Caco-2 (cell line): ENCODE measurements at regions not wholly inside any gene's neighbourhood (a gene's known extent, or its start where the extent isn't known, plus 50 kb on each side); places are given as distances from the start of the nearest gene placed in this dataset.

ENCODE experiments used
- BruUV-seq: library from RNA; stranded (reverse); fragments of 400-500 nt; replicated peaks from 2 replicates; lab custom pipeline; 2021; lab: Mats Ljungman, UMichigan
- CTCF ChIA-PET: fragments of 300-600 bp; sonication (Branson Sonifier 250); formaldehyde crosslinking; loops from one replicate; lab custom pipeline; 2022; ENCODE audit warnings: antibody characterized with exemption; lab: Charles Lee
- POLR2A ChIA-PET: fragments of 300-600 bp; sonication (Branson Sonifier 250); formaldehyde crosslinking; loops from one replicate; lab custom pipeline; 2022; ENCODE audit warnings: antibody characterized with exemption; lab: Charles Lee
- DNase-seq, 2 experiments: peaks; one replicate each; pipeline versions ENCODE4 v3.0.0 to v3.0.0-alpha.2; 2020 to 2022
- H3K27me3 ChIP-seq: replicated peaks from 2 replicates; pipeline ENCODE4 v1.6.0; 2011; ENCODE audit warnings: low read length; ENCODE audit not compliant: control insufficient read depth, insufficient read depth
- H3K36me3 ChIP-seq: 2 replicates; pipeline ENCODE4 v1.5.1; 2011; ENCODE audit warnings: low read length; ENCODE audit not compliant: control insufficient read depth, insufficient read depth
- H3K4me1 ChIP-seq: fragments of 250-450 bp; sonication (Bioruptor Pico); 2 replicates; pipeline ENCODE4 v1.5.1; 2020; ENCODE audit warnings: mild to moderate bottlenecking
- H3K4me3 ChIP-seq: 2 replicates; pipeline ENCODE4 v1.5.1; 2011; ENCODE audit warnings: low read depth, mild to moderate bottlenecking, control low read depth, low read length
- H3K9me3 ChIP-seq: fragments of 250-450 bp; sonication (Bioruptor Pico); 2 replicates; pipeline ENCODE4 v1.5.1; 2020; ENCODE audit warnings: mild to moderate bottlenecking, moderate library complexity
- H3K27ac Mint-ChIP-seq: one replicate; pipeline ENCODE4 v1.8.0; 2022; ENCODE audit warnings: mixed read lengths; ENCODE audit not compliant: unreplicated experiment
- H3K27me3 Mint-ChIP-seq: one replicate; pipeline ENCODE4 v1.8.0; 2022; ENCODE audit warnings: mixed read lengths; ENCODE audit not compliant: insufficient read depth, unreplicated experiment
- H3K36me3 Mint-ChIP-seq: one replicate; pipeline ENCODE4 v1.8.0; 2022; ENCODE audit warnings: mild to moderate bottlenecking, mixed read lengths; ENCODE audit not compliant: insufficient read depth, unreplicated experiment
- H3K4me1 Mint-ChIP-seq: one replicate; pipeline ENCODE4 v1.8.0; 2022; ENCODE audit warnings: low read depth, mixed read lengths; ENCODE audit not compliant: unreplicated experiment
- H3K4me3 Mint-ChIP-seq: one replicate; pipeline ENCODE4 v1.8.0; 2022; ENCODE audit warnings: mild to moderate bottlenecking, moderate library complexity, mixed read lengths; ENCODE audit not compliant: unreplicated experiment
- H3K9me3 Mint-ChIP-seq: one replicate; pipeline ENCODE4 v1.8.0; 2022; ENCODE audit warnings: mixed read lengths; ENCODE audit not compliant: unreplicated experiment
- intact Hi-C: fragments of 100-400 bp; cut with micrococcal nuclease; formaldehyde crosslinking; loops from one replicate; pipeline ENCODE4 v1.10.0; 2022; ENCODE audit not compliant: unreplicated experiment
- TF ChIP-seq, protein P1 (sequence below), 2 experiments: fragments of 200-600 bp in 1 of 2; IDR thresholded peaks; 1 replicate in 1 of 2; 2 replicates in 1 of 2; pipeline versions ENCODE4 v1.5.1 to v1.8.0; 2011 to 2022; ENCODE audit warnings: antibody characterized with exemption in 1 of 2, control low read depth in 1 of 2, inconsistent platforms in 1 of 2, low read depth in 1 of 2, low read length in 1 of 2, mild to moderate bottlenecking in 1 of 2, moderate library complexity in 1 of 2; ENCODE audit not compliant: insufficient read depth in 1 of 2, severe bottlenecking in 1 of 2, unreplicated experiment in 1 of 2

DNA sequence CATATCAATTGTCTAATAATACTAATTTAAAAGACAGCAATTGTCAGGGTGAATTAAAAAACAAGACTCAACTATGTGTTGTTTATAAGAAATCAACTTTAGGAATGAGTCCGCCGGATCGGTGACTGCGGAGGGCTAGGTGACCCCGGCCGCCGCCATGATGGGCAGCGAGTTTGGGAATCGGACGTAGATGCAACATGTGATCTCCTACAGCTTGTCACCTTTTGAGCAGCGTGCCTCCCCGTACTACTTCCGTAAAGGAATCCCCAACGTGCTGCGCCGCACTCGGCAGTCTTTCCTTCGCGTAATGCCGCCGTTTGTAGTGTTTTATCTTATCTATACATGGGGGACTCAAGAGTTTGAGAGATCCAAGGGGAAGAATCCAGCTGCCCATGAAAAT lies 742.5 kb upstream of the PABPC4L start:
- no peaks in the 10 kb centered on the region for H3K9me3 ChIP-seq
- no peak overlapping the region for H3K27ac Mint-ChIP-seq
- H3K9me3 Mint-ChIP-seq, result no peaks in the 10 kb centered on the region
- CTCF ChIA-PET, result no interaction called here
- no peaks in the 10 kb centered on the region for H3K27me3 ChIP-seq
- no peaks in the 10 kb centered on the region for H3K27me3 Mint-ChIP-seq
- H3K36me3 ChIP-seq, result no peaks in the 10 kb centered on the region
- no TSS peak for BruUV-seq
- no peaks in the 10 kb centered on the region for H3K4me1 Mint-ChIP-seq
- H3K4me1 ChIP-seq, result no peaks in the 10 kb centered on the region
- TF ChIP-seq, protein P1, sequence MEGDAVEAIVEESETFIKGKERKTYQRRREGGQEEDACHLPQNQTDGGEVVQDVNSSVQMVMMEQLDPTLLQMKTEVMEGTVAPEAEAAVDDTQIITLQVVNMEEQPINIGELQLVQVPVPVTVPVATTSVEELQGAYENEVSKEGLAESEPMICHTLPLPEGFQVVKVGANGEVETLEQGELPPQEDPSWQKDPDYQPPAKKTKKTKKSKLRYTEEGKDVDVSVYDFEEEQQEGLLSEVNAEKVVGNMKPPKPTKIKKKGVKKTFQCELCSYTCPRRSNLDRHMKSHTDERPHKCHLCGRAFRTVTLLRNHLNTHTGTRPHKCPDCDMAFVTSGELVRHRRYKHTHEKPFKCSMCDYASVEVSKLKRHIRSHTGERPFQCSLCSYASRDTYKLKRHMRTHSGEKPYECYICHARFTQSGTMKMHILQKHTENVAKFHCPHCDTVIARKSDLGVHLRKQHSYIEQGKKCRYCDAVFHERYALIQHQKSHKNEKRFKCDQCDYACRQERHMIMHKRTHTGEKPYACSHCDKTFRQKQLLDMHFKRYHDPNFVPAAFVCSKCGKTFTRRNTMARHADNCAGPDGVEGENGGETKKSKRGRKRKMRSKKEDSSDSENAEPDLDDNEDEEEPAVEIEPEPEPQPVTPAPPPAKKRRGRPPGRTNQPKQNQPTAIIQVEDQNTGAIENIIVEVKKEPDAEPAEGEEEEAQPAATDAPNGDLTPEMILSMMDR (IDR thresholded peaks at IDR 0.05; ENCODE audit: insufficient read depth in 1 of 2, low read depth in 1 of 2, low read length in 1 of 2, severe bottlenecking in 1 of 2, unreplicated experiment in 1 of 2), result no peak
- no peak for DNase-seq
- no peak overlapping the region for H3K4me3 ChIP-seq
- intact Hi-C loops, result no loop called here
- H3K36me3 Mint-ChIP-seq, result no peaks in the 10 kb centered on the region
- POLR2A ChIA-PET, result no interaction called here
- H3K4me3 Mint-ChIP-seq, result no peak overlapping the region

- intact Hi-C loops, result no loop called here
- Mint-ChIP-seq H3K27ac (no peak overlapping the region), H3K4me1 (no peaks in the 10 kb centered on the region), H3K36me3 (no peaks in the 10 kb centered on the region), H3K4me3 (no peak overlapping the region), H3K27me3 (peaks cover 2% of the 10 kb centered on the region), H3K9me3 (no peaks in the 10 kb centered on the region)
- Histone ChIP-seq H3K9me3 (no peaks in the 10 kb centered on the region), H3K4me3 (no peak overlapping the region), H3K36me3 (no peaks in the 10 kb centered on the region), H3K4me1 (no peaks in the 10 kb centered on the region), H3K27me3 (no peaks in the 10 kb centered on the region)
- BruUV-seq, result no TSS peak
- ChIA-PET POLR2A (no interaction called here), CTCF (no interaction called here)
- TF ChIP-seq, protein P1 (IDR thresholded peaks at IDR 0.05; ENCODE audit: insufficient read depth in 1 of 2, low read depth in 1 of 2, low read length in 1 of 2, severe bottlenecking in 1 of 2, unreplicated experiment in 1 of 2), result no peak
- DNase-seq, result no peak
Measured at GRCh38 chr4:134936014-134936413, 734.4 kb upstream of the PABPC4L start.

GRCh38 chr4:134935320-134935719 lies 733.7 kb upstream of the PABPC4L start:
- no TSS peak for BruUV-seq
- POLR2A ChIA-PET, result no interaction called here

More at GRCh38 chr4:134935320-134935719, 733.7 kb upstream of the PABPC4L start:
- no peaks in the 10 kb centered on the region for H3K27me3 ChIP-seq
- TF ChIP-seq, protein P1 (IDR thresholded peaks at IDR 0.05; ENCODE audit: insufficient read depth in 1 of 2, low read depth in 1 of 2, low read length in 1 of 2, severe bottlenecking in 1 of 2, unreplicated experiment in 1 of 2), result no peak
- H3K4me3 ChIP-seq, result no peak overlapping the region
- DNase-seq, result no peak
- H3K27ac Mint-ChIP-seq, result no peak overlapping the region
- H3K4me3 Mint-ChIP-seq, result no peak overlapping the region
- no peaks in the 10 kb centered on the region for H3K36me3 Mint-ChIP-seq
- no peaks in the 10 kb centered on the region for H3K4me1 ChIP-seq
- H3K27me3 Mint-ChIP-seq, result peaks cover 2% of the 10 kb centered on the region
- no peaks in the 10 kb centered on the region for H3K4me1 Mint-ChIP-seq
- no peaks in the 10 kb centered on the region for H3K9me3 ChIP-seq
- no peaks in the 10 kb centered on the region for H3K36me3 ChIP-seq
- intact Hi-C loops, result loop anchor here (1.0 kb wide), 1 partner anchor 465 kb away; no protein-coding TSS in a partner anchor
- CTCF ChIA-PET, result no interaction called here
- no peaks in the 10 kb centered on the region for H3K9me3 Mint-ChIP-seq
